H9 (cell line): ENCODE measurements at regions not wholly inside any gene's neighbourhood (a gene's known extent, or its start where the extent isn't known, plus 50 kb on each side); places are given as distances from the start of the nearest gene placed in this dataset.

ENCODE experiments used
- DNase-seq: peaks from one replicate; pipeline ENCODE4 v3.0.0-alpha.2; 2017
- H2AFZ ChIP-seq: one replicate; pipeline ENCODE4 v1.6.1; 2013; ENCODE audit warnings: mild to moderate bottlenecking, low read length, control low read depth, moderate library complexity
- H2AK5ac ChIP-seq: 2 replicates; pipeline ENCODE4 v1.6.1; 2013; ENCODE audit warnings: low read length, control low read depth, mixed read lengths; ENCODE audit not compliant: insufficient read length
- H2BK120ac ChIP-seq: one replicate; pipeline ENCODE4 v1.6.1; 2013; ENCODE audit warnings: low read depth, mild to moderate bottlenecking, low read length, control low read depth, inconsistent platforms; ENCODE audit not compliant: poor library complexity, severe bottlenecking
- H2BK12ac ChIP-seq: 2 replicates; pipeline ENCODE4 v1.6.1; 2013; ENCODE audit warnings: low read length, control low read depth, mixed read lengths, low read depth; ENCODE audit not compliant: insufficient read length
- H2BK15ac ChIP-seq: 2 replicates; pipeline ENCODE4 v1.6.1; 2013; ENCODE audit warnings: low read depth, low read length, control low read depth
- H2BK20ac ChIP-seq: one replicate; pipeline ENCODE4 v1.6.1; 2013; ENCODE audit warnings: low read depth, mild to moderate bottlenecking, low read length, control low read depth, inconsistent platforms; ENCODE audit not compliant: poor library complexity, severe bottlenecking
- H2BK5ac ChIP-seq: 2 replicates; pipeline ENCODE4 v1.6.1; 2013; ENCODE audit warnings: low read length, control low read depth, mixed read lengths; ENCODE audit not compliant: insufficient read length
- H3K14ac ChIP-seq: 2 replicates; pipeline ENCODE4 v1.6.1; 2013; ENCODE audit warnings: low read length, control low read depth; ENCODE audit not compliant: insufficient read depth
- H3K18ac ChIP-seq: 2 replicates; pipeline ENCODE4 v1.6.1; 2013; ENCODE audit warnings: low read depth, mild to moderate bottlenecking, mixed read lengths, low read length, control low read depth; ENCODE audit not compliant: insufficient read length
- H3K23ac ChIP-seq: 2 replicates; pipeline ENCODE4 v1.6.1; 2013; ENCODE audit warnings: low read length, control low read depth, mixed read lengths, low read depth; ENCODE audit not compliant: insufficient read length
- H3K23me2 ChIP-seq: 2 replicates; pipeline ENCODE4 v1.6.1; 2013; ENCODE audit warnings: low read depth, mild to moderate bottlenecking, mixed read lengths, low read length, control low read depth; ENCODE audit not compliant: insufficient read length, poor library complexity, severe bottlenecking
- H3K27ac ChIP-seq: 2 replicates; pipeline ENCODE4 v1.5.1; 2013; ENCODE audit warnings: low read length, control low read depth, mixed read lengths, low read depth; ENCODE audit not compliant: insufficient read length
- H3K27me3 ChIP-seq: 2 replicates; pipeline ENCODE4 v1.6.1; 2013; ENCODE audit warnings: low read length, control low read depth, inconsistent platforms; ENCODE audit not compliant: insufficient read depth
- H3K4ac ChIP-seq: 2 replicates; pipeline ENCODE4 v1.6.1; 2013; ENCODE audit warnings: low read depth, mild to moderate bottlenecking, control low read depth, inconsistent platforms, low read length, moderate library complexity
- H3K4me1 ChIP-seq: 2 replicates; pipeline ENCODE4 v1.6.1; 2013; ENCODE audit warnings: low read length, control low read depth, inconsistent platforms; ENCODE audit not compliant: insufficient read depth
- H3K4me2 ChIP-seq: 2 replicates; pipeline ENCODE4 v1.6.1; 2013; ENCODE audit warnings: low read length, control low read depth, mixed read lengths; ENCODE audit not compliant: insufficient read length, insufficient read depth
- H3K56ac ChIP-seq: 2 replicates; pipeline ENCODE4 v1.6.1; 2013; ENCODE audit warnings: low read depth, mild to moderate bottlenecking, mixed read lengths, low read length, control low read depth; ENCODE audit not compliant: insufficient read length
- H3K79me1 ChIP-seq: 2 replicates; pipeline ENCODE4 v1.6.1; 2013; ENCODE audit warnings: low read depth, mild to moderate bottlenecking, moderate library complexity, low read length, control low read depth, inconsistent platforms; ENCODE audit not compliant: insufficient read depth, poor library complexity, severe bottlenecking
- H3K79me2 ChIP-seq: 2 replicates; pipeline ENCODE4 v1.6.1; 2013; ENCODE audit warnings: low read length, control low read depth, inconsistent platforms; ENCODE audit not compliant: insufficient read depth
- H3K9ac ChIP-seq: 2 replicates; pipeline ENCODE4 v1.6.1; 2013; ENCODE audit warnings: low read length, control low read depth, mixed read lengths; ENCODE audit not compliant: insufficient read length; ENCODE audit errors: extremely low read depth
- H3K9me3 ChIP-seq: one replicate; pipeline ENCODE4 v1.6.1; 2013; ENCODE audit warnings: low read depth, low read length, inconsistent platforms; ENCODE audit not compliant: control insufficient read depth
- H3T11ph ChIP-seq: one replicate; pipeline ENCODE4 v1.6.1; 2013; ENCODE audit warnings: mild to moderate bottlenecking, low read length, control low read depth, inconsistent platforms
- H4K20me1 ChIP-seq: one replicate; pipeline ENCODE4 v1.6.1; 2013; ENCODE audit not compliant: control insufficient read depth, insufficient read length, insufficient read depth
- H4K5ac ChIP-seq: 2 replicates; pipeline ENCODE4 v1.6.1; 2013; ENCODE audit warnings: low read depth, mild to moderate bottlenecking, mixed read lengths, low read length, control low read depth; ENCODE audit not compliant: insufficient read length
- H4K8ac ChIP-seq: replicated peaks from 2 replicates; pipeline ENCODE4 v1.6.1; 2013; ENCODE audit warnings: low read length, control low read depth, mixed read lengths, low read depth; ENCODE audit not compliant: insufficient read length
- H4K91ac ChIP-seq: 2 replicates; pipeline ENCODE4 v1.6.1; 2013; ENCODE audit warnings: low read depth, mild to moderate bottlenecking, moderate library complexity, mixed read lengths, low read length, control low read depth; ENCODE audit not compliant: insufficient read length
- H3K27ac Mint-ChIP-seq, 3 experiments: 2 replicates in 2 of 3; 3 replicates in 1 of 3; pipeline ENCODE4 v1.8.0; 2020 to 2021; ENCODE audit warnings: mixed read lengths in 3 of 3, mild to moderate bottlenecking in 1 of 3, moderate library complexity in 1 of 3
- H3K27me3 Mint-ChIP-seq: 2 replicates; pipeline ENCODE4 v1.8.0; 2021; ENCODE audit warnings: low read depth, mild to moderate bottlenecking, moderate library complexity, mixed read lengths
- H3K36me3 Mint-ChIP-seq, 3 experiments: 2 replicates in 2 of 3; 3 replicates in 1 of 3; pipeline ENCODE4 v1.8.0; 2020 to 2021; ENCODE audit warnings: low read depth in 3 of 3, mixed read lengths in 3 of 3; ENCODE audit not compliant: insufficient read depth in 1 of 3
- H3K4me1 Mint-ChIP-seq, 2 experiments: 2 replicates each; pipeline ENCODE4 v1.8.0; 2020; ENCODE audit warnings: mixed read lengths in 2 of 2
- H3K4me3 Mint-ChIP-seq, 2 experiments: 2 replicates in 1 of 2; 3 replicates in 1 of 2; pipeline ENCODE4 v1.8.0; 2020 to 2021; ENCODE audit warnings: mild to moderate bottlenecking in 2 of 2, mixed read lengths in 2 of 2, moderate library complexity in 1 of 2
- H3K9me3 Mint-ChIP-seq, 2 experiments: 2 replicates in 1 of 2; 3 replicates in 1 of 2; pipeline ENCODE4 v1.8.0; 2020; ENCODE audit warnings: mild to moderate bottlenecking in 2 of 2, mixed read lengths in 2 of 2, moderate library complexity in 1 of 2
- CTCF ChIP-seq: fragments of 200-600 bp; sonication (generic); conservative IDR thresholded peaks from 3 replicates; pipeline ENCODE4 v1.8.0; 2021; ENCODE audit warnings: antibody characterized with exemption, mild to moderate bottlenecking
- WGBS: extraction: QIAGEN DNeasy Blood & Tissue Kit; methylation state at CpG from one replicate; pipeline ENCODE4 v1.1.7; 2013; ENCODE audit warnings: missing lambda C conversion rate, low lambda C conversion rate, mixed read lengths; ENCODE audit not compliant: insufficient read length; ENCODE audit errors: extremely low coverage; 5-methylcytosine and 5-hydroxymethylcytosine counted together

GRCh38 chr13:30109471-30110135 lies 197.7 kb downstream of the KATNAL1 start:
- Histone ChIP-seq H3K27ac (no peak overlapping the region), H3K4ac (no peak overlapping the region), H4K5ac (no peak overlapping the region), H2BK20ac (no peak overlapping the region), H3K79me1 (no peaks in the 10 kb centered on the region), H3K23me2 (no peaks in the 10 kb centered on the region), H3K27me3 (no peaks in the 10 kb centered on the region), H3K56ac (no peak overlapping the region), H4K20me1 (no peaks in the 10 kb centered on the region), H3K9me3 (no peaks in the 10 kb centered on the region), H3K4me2 (no peak overlapping the region), H3K23ac (no peak overlapping the region), H2AK5ac (no peak overlapping the region), H2BK15ac (no peak overlapping the region), H2BK5ac (no peak overlapping the region), H4K8ac (no peak overlapping the region), H4K91ac (no peak overlapping the region), H2BK120ac (no peak overlapping the region), H3K9ac (no peak overlapping the region), H3K14ac (no peak overlapping the region), H3K79me2 (no peaks in the 10 kb centered on the region), H2BK12ac (no peak overlapping the region), H3K4me1 (no peaks in the 10 kb centered on the region), H2AFZ (no peak overlapping the region), H3T11ph (no peak overlapping the region), H3K18ac (no peak overlapping the region)
- Mint-ChIP-seq H3K9me3 (no peaks in the 10 kb centered on the region), H3K4me3 (no peak overlapping the region), H3K36me3 (no peaks in the 10 kb centered on the region; a peak in 1 of 7 replicates), H3K27me3 (peaks cover 18% of the 10 kb centered on the region), H3K27ac (no peak overlapping the region), H3K4me1 (peaks cover 38 to 46% of the 10 kb centered on the region in 2 experiments)
- DNase-seq, result no peak
- TF ChIP-seq CTCF, result no peak
- WGBS, result no CpG with 5 or more reads among the region's 8 CpGs
